HUES64 (cell line): ENCODE measurements at regions not wholly inside any gene's neighbourhood (a gene's known extent, or its start where the extent isn't known, plus 50 kb on each side); places are given as distances from the start of the nearest gene placed in this dataset.

Source experiments
- H3K27ac ChIP-seq: 2 replicates; pipeline ENCODE4 v1.7.0; 2013; ENCODE audit warnings: low read depth, low read length, inconsistent platforms
- H3K27me3 ChIP-seq: 2 replicates; pipeline ENCODE4 v1.6.1; 2013; ENCODE audit warnings: mild to moderate bottlenecking, low read length; ENCODE audit not compliant: insufficient read depth
- H3K36me3 ChIP-seq: 2 replicates; pipeline ENCODE4 v1.6.1; 2013; ENCODE audit warnings: mild to moderate bottlenecking, low read length; ENCODE audit not compliant: insufficient read depth
- H3K4me1 ChIP-seq: 2 replicates; pipeline ENCODE4 v1.6.1; 2013; ENCODE audit warnings: mild to moderate bottlenecking, low read length, moderate library complexity; ENCODE audit not compliant: insufficient read depth
- H3K4me3 ChIP-seq: 2 replicates; pipeline ENCODE4 v1.5.1; 2013; ENCODE audit warnings: mild to moderate bottlenecking, low read length, moderate library complexity
- H3K9ac ChIP-seq: 2 replicates; pipeline ENCODE4 v1.6.1; 2013; ENCODE audit warnings: mild to moderate bottlenecking, low read depth, low read length
- H3K9me3 ChIP-seq: 2 replicates; pipeline ENCODE4 v1.6.1; 2013; ENCODE audit warnings: low read depth, low read length; ENCODE audit not compliant: insufficient read depth
- WGBS: fragments of 150-250, 120-280 bp; methylation state at CpG from one replicate; pipeline ENCODE4 v1.1.7; 2013; ENCODE audit warnings: missing lambda C conversion rate; 5-methylcytosine and 5-hydroxymethylcytosine counted together

- Histone ChIP-seq H3K27ac (peak overlapping the region; percentile 96; the same call in 1 of the 2 replicates), H3K4me1 (peaks cover 89% of the 10 kb centered on the region), H3K27me3 (peaks cover 54% of the 10 kb centered on the region), H3K4me3 (peak overlapping the region; percentile 8; the same call in 1 of the 2 replicates), H3K36me3 (no peaks in the 10 kb centered on the region), H3K9ac (no peak overlapping the region; the same call in 1 of the 2 replicates), H3K9me3 (no peaks in the 10 kb centered on the region)
- WGBS: 23% methylated on average over 21 of the region's 21 CpGs
These were observed 370.3 kb upstream of the IRX2 start for GRCh38 chr5:3121813-3122212.

GRCh38 chr5:3120028-3120427 is 368.6 kb upstream of the IRX2 start:
- WGBS: 86% methylated on average over 10 of the region's 10 CpGs
- no peak overlapping the region for H3K9ac ChIP-seq
- H3K27me3 ChIP-seq: peaks cover 63% of the 10 kb centered on the region
- no peaks in the 10 kb centered on the region for H3K9me3 ChIP-seq
- no peaks in the 10 kb centered on the region for H3K36me3 ChIP-seq
- no peak overlapping the region for H3K4me3 ChIP-seq
- no peak overlapping the region for H3K27ac ChIP-seq
- peaks cover 97% of the 10 kb centered on the region for H3K4me1 ChIP-seq

- peak overlapping the region; percentile 91; the same call in 1 of the 2 replicates for H3K27ac ChIP-seq
- H3K36me3 ChIP-seq: no peaks in the 10 kb centered on the region
- no peak overlapping the region for H3K9ac ChIP-seq
- H3K27me3 ChIP-seq: peaks cover 63% of the 10 kb centered on the region
- H3K9me3 ChIP-seq: no peaks in the 10 kb centered on the region
- H3K4me3 ChIP-seq: no peak overlapping the region
- WGBS: 13% methylated on average over 4 of the region's 4 CpGs
- H3K4me1 ChIP-seq: peaks cover 91% of the 10 kb centered on the region
These were observed 368.0 kb upstream of the IRX2 start for GRCh38 chr5:3119435-3119834.

GRCh38 chr5:3118340-3118739 is 366.9 kb upstream of the IRX2 start:
- H3K27ac ChIP-seq: peak overlapping the region; percentile 91; the same call in 1 of the 2 replicates

GRCh38 chr5:3116366-3116765 is 364.9 kb upstream of the IRX2 start:
- Histone ChIP-seq H3K36me3 (no peaks in the 10 kb centered on the region), H3K9me3 (no peaks in the 10 kb centered on the region), H3K9ac (no peak overlapping the region), H3K4me1 (peaks cover 67% of the 10 kb centered on the region), H3K27me3 (peaks cover 51% of the 10 kb centered on the region), H3K27ac (peak overlapping the region; percentile 9; the same call in 1 of the 2 replicates), H3K4me3 (no peak overlapping the region)
- WGBS: 51% methylated on average over 23 of the region's 23 CpGs

More at GRCh38 chr5:3118340-3118739, 366.9 kb upstream of the IRX2 start:
- Histone ChIP-seq H3K4me1 (peaks cover 80% of the 10 kb centered on the region), H3K27me3 (peaks cover 63% of the 10 kb centered on the region), H3K36me3 (no peaks in the 10 kb centered on the region), H3K9ac (no peak overlapping the region), H3K4me3 (peak overlapping the region; percentile 20), H3K9me3 (no peaks in the 10 kb centered on the region)
- 7% methylated on average over 15 of the region's 15 CpGs for WGBS

- 94% methylated on average over 14 of the region's 14 CpGs for WGBS
- peaks cover 48% of the 10 kb centered on the region for H3K4me1 ChIP-seq
- H3K9ac ChIP-seq: no peak overlapping the region
- H3K27ac ChIP-seq: no peak overlapping the region
- H3K4me3 ChIP-seq: no peak overlapping the region
- H3K9me3 ChIP-seq: no peaks in the 10 kb centered on the region
- H3K27me3 ChIP-seq: peaks cover 32% of the 10 kb centered on the region
- H3K36me3 ChIP-seq: no peaks in the 10 kb centered on the region
These were observed 363.0 kb upstream of the IRX2 start for GRCh38 chr5:3114467-3114866.

- Histone ChIP-seq H3K4me3 (no peak overlapping the region), H3K36me3 (no peaks in the 10 kb centered on the region)
- WGBS: 94% methylated on average over 9 of the region's 9 CpGs
These were observed 358.9 kb upstream of the IRX2 start for GRCh38 chr5:3110371-3110770.

GRCh38 chr5:3107156-3107611 is 355.7 kb upstream of the IRX2 start:
- 43% methylated on average over 12 of the region's 12 CpGs for WGBS
- Histone ChIP-seq H3K9ac (no peak overlapping the region), H3K36me3 (no peaks in the 10 kb centered on the region), H3K4me3 (0 out of 2 replicates have a peak overlapping the region, but pooled peaks have one; percentile 4), H3K27me3 (no peaks in the 10 kb centered on the region; the same call in 1 of the 2 replicates), H3K4me1 (peaks cover 61% of the 10 kb centered on the region), H3K9me3 (no peaks in the 10 kb centered on the region), H3K27ac (peak overlapping the region; percentile 71; the same call in 1 of the 2 replicates)

More at GRCh38 chr5:3110371-3110770, 358.9 kb upstream of the IRX2 start:
- Histone ChIP-seq H3K4me1 (peaks cover 33% of the 10 kb centered on the region), H3K27me3 (no peaks in the 10 kb centered on the region; the same call in 1 of the 2 replicates), H3K9me3 (no peaks in the 10 kb centered on the region), H3K27ac (no peak overlapping the region), H3K9ac (no peak overlapping the region)

- Histone ChIP-seq H3K9ac (0 out of 2 replicates have a peak overlapping the region, but pooled peaks have one; percentile 2), H3K4me1 (peaks cover 68% of the 10 kb centered on the region), H3K9me3 (no peaks in the 10 kb centered on the region), H3K27ac (no peak overlapping the region), H3K27me3 (no peaks in the 10 kb centered on the region; the same call in 1 of the 2 replicates), H3K4me3 (no peak overlapping the region), H3K36me3 (no peaks in the 10 kb centered on the region)
- 84% methylated on average over 9 of the region's 9 CpGs for WGBS
These were observed 354.1 kb upstream of the IRX2 start for GRCh38 chr5:3105581-3105980.

GRCh38 chr5:3105172-3105571 is 353.7 kb upstream of the IRX2 start:
- 93% methylated on average over 3 of the region's 3 CpGs for WGBS

GRCh38 chr5:3104429-3105060 is 353.1 kb upstream of the IRX2 start:
- H3K9ac ChIP-seq: peak overlapping the region; percentile 37
- H3K36me3 ChIP-seq: no peaks in the 10 kb centered on the region
- H3K9me3 ChIP-seq: no peaks in the 10 kb centered on the region
- peak overlapping the region; percentile 19 for H3K4me3 ChIP-seq
- H3K27me3 ChIP-seq: peaks cover 2% of the 10 kb centered on the region; the same call in 1 of the 2 replicates
- H3K4me1 ChIP-seq: peaks cover 74% of the 10 kb centered on the region
- WGBS: 13% methylated on average over 16 of the region's 21 CpGs
- H3K27ac ChIP-seq: peak overlapping the region; percentile 94

More at GRCh38 chr5:3105172-3105571, 353.7 kb upstream of the IRX2 start:
- Histone ChIP-seq H3K27ac (peak overlapping the region; percentile 94; the same call in 1 of the 2 replicates), H3K9ac (0 out of 2 replicates have a peak overlapping the region, but pooled peaks have one; percentile 2), H3K4me3 (no peak overlapping the region), H3K36me3 (no peaks in the 10 kb centered on the region), H3K4me1 (peaks cover 72% of the 10 kb centered on the region), H3K9me3 (no peaks in the 10 kb centered on the region), H3K27me3 (peaks cover 1% of the 10 kb centered on the region; the same call in 1 of the 2 replicates)
